Stimulated activated CD4-positive, alpha-beta T cell treated with anti-CD3 and anti-CD28 coated beads, Interleukin-15, amount 100 ng/mL, for 24 hours (primary cell): ENCODE measurements at regions not wholly inside any gene's neighbourhood (a gene's known extent, or its start where the extent isn't known, plus 50 kb on each side); places are given as distances from the start of the nearest gene placed in this dataset.
"Not testable (repeated sequence)": the region's sequence is repeated elsewhere in the genome, so short reads cannot be mapped to it uniquely, and the experiment has no call there.

Source experiments
- DNase-seq: peaks from one replicate; pipeline ENCODE4 v3.0.0-alpha.2; 2020

DNA sequence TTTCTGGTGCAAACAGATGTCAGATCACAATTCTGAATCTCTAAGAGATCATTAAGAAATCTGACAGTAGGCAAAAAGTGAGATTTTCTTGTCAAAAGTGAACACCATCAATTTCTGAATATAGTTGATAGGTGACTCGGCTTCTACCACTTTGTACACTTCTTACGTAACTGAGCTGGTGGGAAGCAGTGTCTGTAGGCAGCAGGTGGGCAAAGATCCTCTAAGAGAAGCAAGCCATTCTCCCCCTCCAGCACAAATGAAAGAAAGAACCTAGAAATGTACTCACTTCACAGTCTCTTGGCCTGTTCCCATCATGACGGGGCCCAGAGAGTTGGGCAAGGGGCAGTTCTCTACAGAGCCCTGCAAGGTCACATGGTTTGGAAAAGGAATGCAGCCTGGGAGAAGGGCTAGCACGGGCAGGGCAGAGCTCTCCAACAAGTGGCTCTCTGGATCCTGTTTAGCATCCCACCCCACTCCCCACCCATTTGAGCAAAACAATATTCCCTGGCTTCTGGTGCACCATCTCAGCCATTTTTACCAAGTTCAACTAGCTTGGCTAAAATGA, 412.6 kb downstream of the LTN1 start:
- no peak for DNase-seq

DNA sequence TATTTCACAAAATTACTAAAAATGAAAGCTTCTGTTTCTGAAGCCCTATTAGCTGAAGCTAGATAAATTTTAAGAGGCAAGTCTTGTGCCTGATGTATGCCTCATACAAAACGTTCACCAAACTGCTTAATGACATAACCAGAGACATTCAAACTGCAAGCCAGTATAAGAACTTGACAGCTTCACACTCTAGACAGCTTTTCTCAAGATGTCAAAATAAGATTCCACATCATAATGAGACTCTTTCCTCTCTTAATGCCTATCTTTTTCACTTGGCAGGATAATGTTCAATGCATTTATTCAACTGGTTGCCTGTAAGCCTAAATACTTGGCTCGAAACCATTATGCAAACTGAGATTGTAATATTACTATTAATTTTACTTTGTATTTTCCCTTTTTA, 424.0 kb downstream of the LTN1 start:
- no peak for DNase-seq

DNA sequence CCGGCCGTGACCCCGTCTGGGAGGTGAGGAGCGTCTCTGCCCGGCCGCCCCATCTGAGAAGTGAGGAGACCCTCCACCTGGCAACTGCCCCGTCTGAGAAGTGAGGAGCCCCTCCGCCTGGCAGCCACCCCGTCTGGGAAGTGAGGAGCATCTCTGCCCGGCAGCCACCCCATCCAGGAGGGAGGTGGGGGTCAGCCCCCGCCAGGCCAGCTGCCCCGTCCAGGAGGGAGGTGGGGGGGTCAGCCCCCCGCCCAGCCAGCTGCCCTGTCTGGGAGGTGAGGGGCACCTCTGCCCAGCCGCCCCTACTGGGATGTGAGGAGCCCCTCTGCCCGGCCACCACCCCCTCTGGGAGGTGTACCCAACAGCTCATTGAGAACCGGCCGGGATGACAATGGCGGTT, 428.7 kb downstream of the LTN1 start:
- DNase-seq: not testable (repeated sequence)

DNA sequence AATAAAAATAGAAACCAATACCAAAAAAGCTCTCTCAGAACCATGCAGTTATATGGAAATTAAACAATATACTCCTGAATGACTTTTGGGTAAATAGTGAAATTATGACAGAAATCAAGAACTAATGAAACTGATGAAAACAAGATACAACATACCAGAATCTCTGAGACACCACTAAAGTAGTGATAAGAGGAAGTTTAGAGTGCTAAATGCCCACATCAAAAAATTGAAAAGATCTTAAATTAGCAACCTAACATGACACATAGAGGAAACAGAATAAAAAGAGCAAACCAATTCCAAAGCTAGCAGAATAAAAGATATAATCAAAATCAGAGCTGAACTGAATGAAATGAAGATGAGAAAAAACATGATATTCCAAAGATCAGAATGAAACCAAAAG, 430.9 kb downstream of the LTN1 start:
- no peak for DNase-seq

DNA sequence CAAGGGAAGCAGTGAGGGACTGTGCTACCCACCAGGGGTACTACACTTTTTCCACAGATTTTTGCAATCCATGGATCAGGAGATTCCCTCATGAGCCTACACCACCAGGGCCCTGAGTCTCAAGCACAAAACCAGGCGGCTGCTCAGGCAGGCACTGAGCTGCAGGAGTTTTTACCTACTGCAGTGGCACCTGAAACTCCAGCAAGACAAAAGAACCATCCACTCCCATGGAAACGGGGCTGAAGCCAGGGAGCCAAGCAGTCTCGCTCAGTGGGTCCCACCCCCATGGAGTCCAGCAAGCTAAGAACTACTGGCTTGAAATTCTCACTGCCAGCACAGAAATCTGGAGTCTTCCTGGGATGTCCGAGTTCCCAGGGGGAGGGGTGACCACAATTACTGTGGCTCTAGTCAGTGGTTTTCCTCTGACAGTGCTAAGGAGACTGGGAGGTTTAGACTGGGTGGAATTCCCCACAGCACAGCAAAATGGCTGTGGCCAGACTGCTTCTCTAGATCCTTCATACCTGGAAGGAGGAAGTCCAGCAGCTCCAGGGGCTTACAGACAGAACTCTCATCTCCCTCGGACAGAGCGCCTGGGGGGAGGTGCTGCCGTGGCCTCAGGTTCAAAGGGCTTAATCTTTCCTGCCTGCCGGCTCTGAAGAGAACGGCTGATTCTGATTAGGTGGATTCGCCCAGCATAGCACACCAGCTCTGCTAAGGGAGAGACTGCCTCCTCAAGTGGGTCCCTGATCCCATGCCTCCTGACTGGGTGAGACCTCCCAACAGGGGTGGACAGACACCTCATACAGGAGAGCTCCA, 437.8 kb downstream of the LTN1 start:
- DNase-seq: no peak

DNA sequence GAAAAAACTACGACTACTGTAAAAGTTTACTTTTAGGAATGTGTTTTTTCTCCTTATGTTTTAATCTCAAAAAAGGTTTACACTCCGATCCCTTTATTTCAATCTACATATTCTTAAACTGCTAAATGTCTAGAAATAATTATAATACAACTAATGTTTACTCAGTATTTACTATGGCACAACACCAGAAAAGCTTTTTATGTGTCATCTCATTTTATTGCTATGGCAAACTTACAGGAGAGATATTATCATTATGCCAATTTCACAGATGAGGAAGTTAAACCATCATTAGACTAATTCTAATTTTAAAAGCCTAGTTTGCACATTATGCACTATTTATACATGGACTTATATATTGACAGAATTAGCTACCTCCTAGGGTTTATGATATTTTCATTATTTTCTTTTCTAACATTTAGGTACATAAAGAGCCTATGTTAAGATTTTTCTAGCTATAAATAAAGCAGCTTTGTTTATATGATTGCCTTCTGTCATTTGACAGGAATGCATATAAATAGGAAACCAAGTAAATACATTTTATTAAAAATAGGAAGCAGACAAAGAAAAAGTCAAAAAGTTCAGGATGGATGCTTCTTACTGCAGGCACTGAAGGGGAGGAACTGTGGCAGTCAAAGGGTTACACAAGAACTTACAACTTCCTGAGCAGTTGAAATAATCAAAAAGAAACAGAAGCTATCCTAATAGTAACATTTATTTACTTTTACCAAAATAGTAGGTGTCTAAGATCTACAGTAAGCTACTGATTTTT, 442.4 kb downstream of the LTN1 start:
- DNase-seq: no peak

DNA sequence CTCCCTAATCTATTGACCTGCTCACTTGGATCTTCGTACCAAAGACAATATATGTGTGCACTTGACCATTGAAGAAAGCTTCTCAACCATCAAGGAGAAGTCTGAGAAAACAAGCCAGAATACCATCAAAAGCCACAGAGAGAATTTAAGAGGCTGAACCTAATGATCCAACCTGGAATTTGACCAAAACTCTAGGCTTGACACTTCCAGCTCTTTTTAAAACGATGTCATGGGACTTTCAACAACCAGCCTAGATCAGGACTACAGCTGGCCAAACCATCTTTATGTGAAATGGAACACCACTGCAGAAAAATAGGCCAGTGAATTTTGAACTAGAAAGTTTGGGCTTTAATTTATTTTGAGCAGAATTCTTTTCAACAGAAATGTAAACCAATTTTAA, 444.4 kb downstream of the LTN1 start:
- DNase-seq: no peak

DNA sequence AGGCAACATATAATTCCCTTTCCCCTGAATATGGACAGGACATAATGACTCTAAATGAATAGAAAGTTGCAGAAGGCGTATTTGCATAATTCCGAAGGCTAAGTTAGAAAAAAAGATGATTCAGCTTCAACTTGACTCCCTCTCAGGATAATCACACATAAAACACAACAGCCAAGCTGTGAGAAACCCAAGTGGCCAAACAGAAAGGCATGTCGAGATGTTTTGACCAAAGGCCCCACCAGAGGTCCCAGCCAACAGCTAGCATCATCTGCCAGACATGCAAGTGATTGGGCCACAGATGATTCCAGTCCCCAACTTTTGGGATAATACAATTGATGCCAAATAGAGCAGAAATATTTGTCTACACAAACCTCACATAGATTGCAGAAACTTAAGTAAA, 444.9 kb downstream of the LTN1 start:
- DNase-seq: no peak

DNA sequence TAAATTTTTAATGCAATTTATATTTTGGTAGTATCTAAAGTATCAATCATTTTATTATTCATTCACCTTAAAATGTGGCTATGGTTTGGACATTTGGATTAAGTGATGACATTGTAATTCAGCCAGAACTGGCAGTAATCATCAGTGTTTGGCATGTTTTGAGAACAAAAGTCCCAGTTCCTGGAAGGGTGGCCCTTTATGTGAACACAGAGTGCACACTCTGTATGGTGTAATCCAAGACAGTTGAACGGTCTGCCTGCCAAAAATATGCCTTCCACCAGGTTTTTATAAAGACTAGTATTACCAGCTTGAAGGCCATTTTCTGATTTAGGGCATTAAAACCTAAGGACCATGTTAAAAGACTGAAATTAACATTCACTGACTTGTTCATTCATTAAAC, 448.7 kb downstream of the LTN1 start:
- no peak for DNase-seq

DNA sequence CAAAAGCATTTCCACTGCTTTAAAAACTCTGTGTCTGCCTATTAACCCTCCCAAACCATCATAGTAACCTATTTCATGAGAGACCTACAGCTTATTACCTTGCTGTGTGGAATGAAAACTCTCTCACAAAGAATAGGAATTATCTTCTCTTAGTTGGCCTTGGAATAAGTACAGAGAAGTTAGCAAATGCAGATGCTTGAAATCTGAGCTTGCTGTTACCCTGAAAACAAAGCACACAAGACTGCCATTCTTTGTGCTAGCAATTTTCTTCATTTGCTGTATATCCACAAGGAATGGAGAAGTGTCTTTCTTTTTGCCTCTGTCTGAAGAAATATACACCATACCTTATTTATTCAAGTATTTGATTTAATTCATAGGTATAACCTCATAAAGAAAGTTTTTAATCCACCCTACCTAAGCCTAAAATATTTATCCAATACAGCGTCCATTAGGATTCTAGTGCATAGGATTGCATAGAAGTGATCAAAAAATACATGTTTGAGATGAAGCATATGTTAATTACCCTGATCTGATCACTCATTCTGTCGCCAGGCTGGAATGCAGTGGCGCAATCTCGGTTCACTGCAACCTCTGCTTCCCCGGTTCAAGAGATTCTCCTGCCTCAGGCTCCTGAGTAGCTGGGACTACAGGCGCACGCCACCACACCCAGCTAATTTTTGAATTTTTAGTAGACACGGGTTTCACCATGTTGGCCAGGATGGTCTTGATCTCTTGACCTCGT, 451.1 kb downstream of the LTN1 start:
- no peak for DNase-seq

DNA sequence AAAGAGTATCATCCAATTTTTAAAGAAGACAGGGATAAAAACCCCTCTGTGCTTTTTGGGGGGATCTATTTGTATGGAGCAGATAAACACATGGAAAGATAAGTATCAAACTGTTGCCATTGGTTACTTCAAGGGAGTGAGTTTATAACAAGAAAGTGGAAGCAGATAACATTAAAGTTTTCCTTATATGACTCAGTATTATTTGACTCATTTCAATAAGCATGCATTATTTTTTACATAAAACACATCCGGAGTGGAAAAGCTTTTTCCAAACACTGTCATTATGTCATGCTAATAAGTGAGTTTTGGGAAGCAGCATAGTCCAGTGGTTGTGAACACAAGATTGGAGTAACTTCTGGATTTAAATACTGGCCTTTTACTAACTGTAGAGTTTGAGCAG, 452.2 kb downstream of the LTN1 start:
- no peak for DNase-seq

DNA sequence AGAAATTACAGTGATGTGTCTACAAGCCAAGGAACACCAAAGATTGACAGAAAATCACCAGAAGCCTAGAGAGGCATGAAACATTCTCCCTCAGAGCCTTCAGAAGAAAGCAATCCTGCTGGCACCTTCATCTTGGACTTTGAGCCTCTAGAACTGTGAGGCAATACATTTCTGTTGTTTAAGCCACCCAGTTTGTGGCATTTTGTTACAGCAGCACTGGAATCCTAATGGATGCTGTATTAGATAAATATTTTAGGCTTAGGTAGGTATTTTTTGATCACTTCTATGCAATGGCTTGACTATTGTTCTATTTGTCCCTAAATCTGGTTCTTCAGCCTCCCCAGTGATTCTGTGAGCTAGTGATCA, 453.1 kb downstream of the LTN1 start:
- DNase-seq: no peak

DNA sequence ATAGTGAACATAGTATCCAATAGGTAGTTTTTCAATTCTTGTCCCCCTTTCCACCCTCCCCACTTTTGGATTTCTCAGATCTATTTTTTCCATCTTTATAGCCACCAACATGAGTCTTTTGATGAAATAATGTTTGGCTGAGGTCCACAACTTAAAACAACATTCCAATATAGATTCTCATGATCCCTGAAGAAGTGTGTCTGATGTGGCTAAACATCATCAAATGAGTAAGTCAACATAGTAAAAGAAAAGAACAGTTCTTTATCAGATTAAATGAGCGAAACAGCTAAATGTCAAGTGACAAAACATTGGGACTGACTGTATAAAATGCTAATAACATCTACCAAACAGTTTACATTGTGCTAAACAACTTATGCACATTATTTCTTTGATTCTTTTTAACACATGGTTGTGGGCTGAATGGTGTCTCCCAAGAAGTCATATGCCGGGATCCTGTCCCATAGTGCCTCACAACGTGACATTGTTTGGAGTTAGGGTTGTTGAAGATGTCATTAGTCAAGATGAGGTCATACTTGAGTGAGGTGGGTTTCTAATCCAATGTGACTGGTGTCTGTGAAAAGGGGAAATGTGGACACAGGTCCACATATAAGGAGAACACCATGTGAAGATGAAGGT, 453.6 kb downstream of the LTN1 start:
- DNase-seq: no peak

DNA sequence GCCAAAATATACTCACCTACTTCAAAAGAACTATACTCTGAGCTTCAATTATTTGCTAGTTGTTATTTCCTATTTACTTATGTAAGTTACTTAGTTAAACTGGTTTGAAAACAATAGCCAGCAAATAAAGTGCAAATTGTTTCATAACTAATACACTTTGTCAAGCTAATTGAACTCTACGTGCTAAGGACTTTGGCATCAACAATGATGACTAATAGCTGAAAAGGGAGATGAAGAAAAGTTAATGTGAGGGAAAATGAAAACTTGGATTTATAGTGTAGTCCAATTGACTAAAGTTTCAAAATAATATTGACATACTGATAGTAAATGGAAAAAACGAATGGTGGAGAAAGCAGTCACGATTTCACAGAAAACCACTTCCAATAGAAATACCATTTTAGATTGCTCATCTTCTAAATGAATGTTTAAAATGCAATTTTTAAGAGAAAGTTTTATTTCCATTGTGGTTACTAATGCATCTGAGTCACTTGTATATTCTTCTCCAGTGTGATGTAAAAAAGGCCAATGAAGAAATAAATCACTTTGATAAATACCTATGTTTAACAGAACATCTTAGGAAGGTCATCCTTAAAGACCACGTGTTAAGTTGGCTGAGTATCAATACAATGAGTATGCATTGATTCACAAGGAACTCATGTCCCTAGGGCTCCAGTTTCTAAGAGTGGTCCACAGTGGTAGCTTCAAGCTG, 455.2 kb downstream of the LTN1 start:
- no peak for DNase-seq

DNA sequence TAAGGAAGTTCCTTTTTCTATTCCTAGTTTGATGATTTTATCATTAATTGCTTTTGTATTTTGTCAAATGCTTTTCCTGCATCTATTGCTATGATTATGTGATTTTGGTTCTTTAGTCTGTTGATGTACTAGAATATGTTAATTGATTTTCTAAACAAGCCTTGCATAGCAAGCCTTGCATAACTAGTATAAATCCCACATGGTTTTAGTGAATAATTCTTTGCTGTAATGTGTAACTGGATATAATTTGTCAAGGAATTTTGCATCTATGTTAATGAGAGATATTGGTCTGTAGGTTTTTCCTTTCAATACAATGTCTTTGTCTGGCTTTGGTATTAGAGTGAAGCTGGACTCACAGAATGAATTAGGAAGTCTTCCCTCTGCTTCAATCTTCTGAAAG, 460.2 kb downstream of the LTN1 start:
- no peak for DNase-seq

DNA sequence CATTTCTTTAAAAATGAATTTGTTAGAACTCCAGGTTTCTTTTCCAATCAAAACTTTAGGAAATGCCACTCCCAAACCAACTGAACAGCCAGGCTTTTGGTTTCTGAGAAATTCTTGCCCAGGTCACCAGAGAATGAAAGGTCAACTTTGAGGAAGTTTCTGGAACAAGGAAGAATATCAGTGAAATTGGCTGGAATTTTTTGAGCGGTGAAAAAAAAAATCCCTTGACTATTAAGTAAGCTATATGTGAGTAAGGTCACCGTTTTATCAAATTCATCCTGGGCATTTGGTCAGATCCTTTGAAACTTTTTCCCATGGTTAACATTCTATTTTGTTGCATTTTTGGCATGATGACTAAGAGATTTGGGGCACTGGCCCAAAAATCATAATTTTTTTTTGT, 469.3 kb downstream of the LTN1 start:
- no peak for DNase-seq

DNA sequence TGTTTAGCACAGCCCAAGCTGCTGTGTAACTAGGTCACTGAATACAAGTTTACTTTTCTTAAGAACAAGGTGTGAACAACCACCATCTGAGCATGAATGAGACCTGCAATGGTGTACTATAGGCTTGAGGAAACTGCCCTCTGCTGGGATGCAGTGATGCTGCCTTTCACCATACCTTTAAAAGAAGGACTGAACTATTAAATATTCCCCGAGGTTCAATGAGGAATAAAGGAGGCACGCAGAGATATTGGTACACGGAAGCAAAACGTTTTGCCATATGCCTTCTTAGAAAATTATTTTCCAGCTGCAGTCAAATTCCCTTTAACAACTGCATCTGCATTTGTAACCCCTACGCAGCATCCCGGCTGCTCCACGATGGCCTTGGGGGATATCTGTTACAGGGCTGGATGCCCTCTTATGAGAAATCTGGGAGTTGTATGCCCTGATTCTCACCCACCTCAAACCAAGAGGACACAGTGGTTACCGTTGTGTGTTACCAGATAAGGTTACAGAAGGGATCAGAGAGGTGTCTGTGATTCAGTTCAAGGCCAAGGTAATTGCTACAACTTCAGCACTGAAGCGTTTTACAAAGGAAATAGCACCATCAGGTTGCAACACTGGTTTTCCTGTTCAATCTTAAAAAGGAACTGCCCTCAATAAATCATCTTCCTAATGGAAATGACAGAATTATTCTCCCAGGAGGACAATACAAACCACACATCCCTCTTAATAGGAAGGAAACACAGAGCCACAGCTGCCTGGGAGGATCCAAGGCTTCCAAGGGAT, 470.5 kb downstream of the LTN1 start:
- no peak for DNase-seq

DNA sequence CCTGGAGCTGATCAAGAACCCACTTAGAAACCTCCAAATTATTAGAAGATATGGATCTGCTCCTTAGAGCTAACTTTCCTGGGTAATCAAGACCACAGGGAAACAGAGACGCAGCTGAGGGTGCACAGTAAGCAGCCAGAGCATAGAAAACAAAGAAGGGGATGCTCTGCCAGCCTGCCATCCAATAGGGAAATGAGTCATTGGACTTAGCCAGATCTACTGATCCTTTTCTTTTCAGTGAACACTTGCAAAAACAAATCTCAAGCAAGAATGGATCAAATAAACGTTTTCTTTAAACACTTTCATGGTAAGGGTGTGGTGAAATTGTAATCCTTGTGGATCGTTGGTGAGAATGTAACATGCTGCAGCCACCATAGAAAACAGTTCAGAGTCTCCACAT, 474.0 kb downstream of the LTN1 start:
- no peak for DNase-seq

DNA sequence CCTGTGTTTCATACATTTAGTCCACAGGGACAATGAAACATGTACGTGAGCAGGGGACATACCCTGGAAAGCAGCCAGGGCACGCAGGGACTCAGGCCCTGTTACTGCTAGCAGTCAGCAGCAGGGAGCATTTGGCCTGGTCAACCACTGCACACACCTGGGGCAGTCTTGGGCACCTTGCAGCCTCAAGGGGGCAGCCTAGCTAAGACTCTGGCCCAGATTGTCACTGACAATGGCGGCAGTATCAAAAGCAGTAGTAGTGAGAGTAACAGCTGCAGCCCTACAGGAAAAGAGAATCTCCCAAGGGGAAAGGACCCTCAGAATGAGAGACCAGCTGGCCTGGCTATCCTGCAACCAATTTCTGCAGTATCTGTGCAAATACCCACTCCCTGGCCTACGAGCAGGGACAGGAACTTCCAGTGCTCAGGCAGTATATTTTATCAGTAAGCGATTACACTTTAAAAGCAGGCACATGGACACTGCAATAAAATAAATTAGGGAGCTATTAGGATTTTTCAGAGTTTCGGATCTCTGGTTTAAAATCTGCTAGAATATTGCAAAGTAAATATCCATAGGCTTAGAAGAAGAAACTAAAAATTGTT, 475.6 kb downstream of the LTN1 start:
- DNase-seq: peak; percentile 75

DNA sequence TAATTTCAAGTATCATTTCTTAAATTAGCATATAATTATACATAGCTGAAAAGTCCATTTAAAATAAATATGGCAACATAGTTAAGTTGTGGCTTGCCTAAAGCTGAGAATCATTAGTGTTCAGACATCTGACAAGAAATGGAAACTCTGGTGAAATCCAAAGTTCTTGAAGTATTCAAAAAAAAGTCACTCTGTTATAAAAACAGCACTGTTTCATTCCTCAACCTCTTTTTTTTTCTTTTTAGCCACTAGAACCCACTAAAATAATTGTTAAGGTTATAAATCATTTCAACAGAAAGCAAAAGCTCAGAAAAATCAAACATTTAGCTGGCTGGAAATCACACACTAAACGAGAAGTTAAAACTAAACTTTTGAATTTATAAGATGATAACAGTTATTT, 476.7 kb downstream of the LTN1 start:
- DNase-seq: no peak

DNA sequence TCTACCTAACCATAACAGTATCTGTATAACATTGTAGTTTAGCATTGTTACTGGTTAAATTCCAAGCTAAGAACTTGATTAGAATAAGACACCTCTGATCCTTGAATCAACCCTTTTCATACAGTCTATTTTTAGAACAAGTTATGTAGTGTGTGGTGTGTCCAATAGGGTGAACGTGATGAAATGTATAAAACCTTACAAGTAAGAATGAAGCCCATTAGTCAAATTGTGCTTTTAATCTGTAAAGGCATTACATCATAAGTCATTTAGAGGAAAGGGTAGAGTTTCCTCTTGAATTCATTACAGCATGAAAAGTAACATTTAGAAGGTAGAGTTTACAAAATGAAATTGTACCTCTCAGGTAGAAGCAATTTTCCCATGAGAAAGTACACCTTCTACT, 479.2 kb downstream of the LTN1 start:
- no peak for DNase-seq
